Epithelial cell of proximal tubule (primary cell): ENCODE measurements at regions not wholly inside any gene's neighbourhood (a gene's known extent, or its start where the extent isn't known, plus 50 kb on each side); places are given as distances from the start of the nearest gene placed in this dataset.

Source experiments
- DNase-seq: peaks from one replicate; pipeline ENCODE4 v3.0.0-alpha.2; 2011; ENCODE audit warnings: low read depth
- H3K4me3 ChIP-seq: 2 replicates; pipeline ENCODE4 v1.5.1; 2011; ENCODE audit warnings: low read depth, mild to moderate bottlenecking, low read length
- CTCF ChIP-seq: conservative IDR thresholded peaks from 2 replicates; pipeline ENCODE4 v1.5.1; 2012; ENCODE audit warnings: low read depth, mild to moderate bottlenecking, low read length

- DNase-seq, result no peak
- TF ChIP-seq CTCF, result no peak
- no peak overlapping the region for H3K4me3 ChIP-seq
Observed at GRCh38 chr7:7114575-7115291, 67.6 kb upstream of the C1GALT1 start.

GRCh38 chr7:7117935-7118586 lies 64.3 kb upstream of the C1GALT1 start:
- no peak overlapping the region for H3K4me3 ChIP-seq
- DNase-seq, result no peak
- TF ChIP-seq CTCF, result no peak

- TF ChIP-seq CTCF, result no peak
- H3K4me3 ChIP-seq, result no peak overlapping the region
- DNase-seq, result no peak
Observed at GRCh38 chr7:7118822-7119221, 63.5 kb upstream of the C1GALT1 start.

- H3K4me3 ChIP-seq, result no peak overlapping the region
- no peak for TF ChIP-seq CTCF
- no peak for DNase-seq
Observed at GRCh38 chr7:7119729-7120128, 62.6 kb upstream of the C1GALT1 start.

- no peak for DNase-seq
- H3K4me3 ChIP-seq, result no peak overlapping the region
- no peak for TF ChIP-seq CTCF
Observed at GRCh38 chr7:7122033-7122478, 60.3 kb upstream of the C1GALT1 start.

GRCh38 chr7:7122701-7123281 lies 59.6 kb upstream of the C1GALT1 start:
- H3K4me3 ChIP-seq, result no peak overlapping the region
- no peak for TF ChIP-seq CTCF
- DNase-seq, result no peak

GRCh38 chr7:7125963-7126362 lies 56.4 kb upstream of the C1GALT1 start:
- DNase-seq, result no peak
- TF ChIP-seq CTCF, result no peak
- H3K4me3 ChIP-seq, result no peak overlapping the region
